HG03565 (cell line): ENCODE measurements at regions not wholly inside any gene's neighbourhood (a gene's known extent, or its start where the extent isn't known, plus 50 kb on each side); places are given as distances from the start of the nearest gene placed in this dataset.
A peak's percentile ranks its signal among the peaks of the same experiment; 100 is the strongest.

Experiments
- ATAC-seq: cut with Tn5 transposase; IDR thresholded peaks from one replicate; pipeline ENCODE4 v1.9.1; 2021; ENCODE audit warnings: mild to moderate bottlenecking, moderate library complexity; ENCODE audit not compliant: unreplicated experiment

DNA sequence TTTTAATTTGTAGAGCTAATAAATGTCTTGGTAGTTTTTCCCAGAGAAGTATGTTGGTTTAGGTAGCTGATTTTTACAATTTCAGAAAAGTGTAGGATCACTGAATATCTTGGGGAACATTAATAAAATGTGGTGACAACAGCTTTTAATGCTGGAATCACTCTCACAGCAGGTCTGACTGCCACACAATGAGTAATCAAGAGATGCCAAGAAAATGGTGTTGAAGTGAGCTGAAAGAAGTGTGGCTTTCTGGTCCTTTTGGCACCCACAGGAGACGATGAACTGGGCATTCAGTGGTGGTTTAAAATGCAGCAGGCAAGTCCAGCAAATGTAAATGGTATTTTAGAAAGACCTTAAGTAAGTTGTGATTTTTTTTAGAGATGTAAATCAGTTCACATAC, 175.8 kb downstream of the CBLN2 start:
- no peak for ATAC-seq

- ATAC-seq = peak; percentile 58
Observed at GRCh38 chr18:72360634-72361033, 183.5 kb downstream of the CBLN2 start.

GRCh38 chr18:72342933-72343332, 201.2 kb downstream of the CBLN2 start:
- ATAC-seq = no peak

GRCh38 chr18:72339976-72340375, 204.2 kb downstream of the CBLN2 start:
- ATAC-seq = no peak

GRCh38 chr18:72336786-72337185, 207.4 kb downstream of the CBLN2 start:
- no peak for ATAC-seq

DNA sequence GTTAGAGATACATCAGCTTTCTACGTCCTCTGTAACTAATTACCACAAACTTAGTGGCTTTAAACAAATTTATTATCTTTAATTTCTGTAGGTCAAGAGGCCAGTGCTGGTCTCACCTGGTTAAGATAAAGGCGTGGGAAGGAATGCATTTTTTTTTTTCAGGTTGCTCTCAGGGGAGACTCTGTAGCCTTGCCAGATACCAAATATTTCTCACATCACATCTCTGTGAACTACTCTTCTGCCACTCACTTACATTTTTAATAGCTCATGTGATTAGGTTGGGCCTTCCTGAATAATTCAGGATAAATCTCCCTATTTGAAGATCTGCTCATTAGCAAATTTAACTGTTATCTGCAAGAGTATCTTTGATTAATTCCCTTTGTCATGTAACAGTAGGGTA, 214.6 kb downstream of the CBLN2 start:
- no peak for ATAC-seq

DNA sequence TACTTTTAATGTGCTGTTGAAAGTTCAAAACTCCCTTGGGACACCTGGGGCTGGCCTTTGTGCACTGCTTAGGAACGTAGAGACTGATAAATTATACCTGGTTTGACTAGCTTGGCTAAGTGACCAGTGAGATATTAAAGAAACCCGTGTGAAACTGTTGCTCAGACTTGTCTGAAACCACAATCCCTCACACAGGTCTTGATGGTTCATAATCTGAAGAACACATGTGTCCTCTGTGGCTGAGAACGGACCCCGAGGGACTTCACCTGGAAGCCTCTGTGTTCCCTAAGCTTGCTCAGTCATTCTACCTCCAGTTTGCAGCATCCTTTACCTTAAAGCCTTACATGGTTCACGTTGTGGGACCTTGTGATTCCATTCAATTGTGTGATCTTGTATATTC, 218.8 kb downstream of the CBLN2 start:
- ATAC-seq = peak; percentile 66

DNA sequence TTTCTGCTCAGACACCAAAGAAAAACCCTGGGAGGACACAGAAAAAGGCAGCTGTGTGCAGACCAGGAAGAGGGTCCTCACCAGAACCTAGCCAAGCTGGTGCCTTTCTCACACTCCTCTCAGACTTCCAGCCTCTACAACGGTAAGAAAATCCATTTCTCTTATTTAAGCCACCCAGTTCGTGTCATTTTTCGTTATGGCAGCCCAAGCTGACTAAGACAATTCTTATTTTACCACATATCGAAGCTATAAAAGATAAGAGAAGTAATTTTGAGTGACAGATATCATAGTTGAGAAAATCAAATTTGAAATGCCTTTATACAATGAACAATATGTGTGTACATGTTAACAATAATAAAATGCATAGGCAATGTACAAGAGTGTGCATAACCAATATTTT, 219.5 kb downstream of the CBLN2 start:
- ATAC-seq = no peak

DNA sequence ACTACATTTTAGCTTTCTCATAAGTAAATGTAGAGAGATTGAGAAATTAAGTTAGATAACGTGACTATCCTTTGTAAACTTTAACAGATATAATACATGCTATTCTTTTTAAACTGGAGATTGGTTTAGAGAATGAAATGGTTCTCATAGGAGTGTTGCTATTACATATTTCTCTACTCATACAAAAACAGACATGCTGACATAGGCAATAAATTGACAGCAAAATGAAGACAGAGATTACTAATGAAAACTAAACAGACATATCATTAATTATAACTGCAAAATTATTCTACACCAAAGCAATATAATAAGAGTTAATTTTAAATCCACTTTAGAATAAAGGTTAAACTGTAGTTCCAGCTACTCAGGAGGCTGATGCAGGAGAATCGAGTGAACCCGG, 227.6 kb downstream of the CBLN2 start:
- ATAC-seq = no peak

GRCh38 chr18:72283148-72283925, 260.8 kb downstream of the CBLN2 start:
- ATAC-seq = peak; percentile 49

DNA sequence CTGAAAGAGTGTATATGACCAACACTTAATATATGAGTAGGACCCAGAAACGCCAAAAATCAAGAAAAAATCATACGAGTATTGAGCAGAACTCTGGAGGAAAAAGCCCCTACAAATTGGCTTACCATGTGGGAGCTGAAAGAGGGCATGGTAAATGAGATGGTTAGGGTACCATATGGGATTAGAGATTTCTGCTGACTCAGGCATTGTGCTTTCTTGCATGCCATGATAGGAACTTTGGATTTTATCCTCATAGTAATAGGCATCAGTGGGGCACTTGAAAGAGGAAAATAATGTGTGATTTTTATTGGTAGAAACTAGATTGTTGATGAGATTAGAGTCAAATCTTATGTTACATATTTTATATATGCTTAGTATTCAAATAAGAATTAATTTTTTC, 271.1 kb downstream of the CBLN2 start:
- no peak for ATAC-seq

DNA sequence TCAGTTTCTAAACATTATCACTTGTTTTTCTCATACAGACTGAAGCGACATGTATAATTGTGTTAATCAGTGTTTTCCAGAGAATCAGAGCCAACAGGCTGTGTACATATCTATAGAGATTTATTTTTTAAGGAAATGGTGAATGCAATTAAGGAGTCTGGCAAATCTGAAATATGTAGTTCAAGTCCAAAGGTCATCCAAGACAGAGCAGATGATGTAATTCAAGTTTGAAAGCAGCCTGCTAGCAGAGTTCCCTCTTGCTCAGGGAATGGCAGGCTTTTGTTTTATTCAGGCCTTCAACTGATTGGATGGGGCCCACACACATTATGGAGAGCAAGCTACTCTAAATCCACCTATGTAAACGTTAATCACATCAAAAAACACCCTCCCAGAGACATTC, 282.6 kb downstream of the CBLN2 start:
- ATAC-seq = no peak

GRCh38 chr18:72246076-72246475, 298.1 kb downstream of the CBLN2 start:
- ATAC-seq = no peak

GRCh38 chr18:72235422-72235821, 308.7 kb downstream of the CBLN2 start:
- ATAC-seq = no peak

GRCh38 chr18:72233106-72233505, 311.0 kb downstream of the CBLN2 start:
- ATAC-seq = no peak

- ATAC-seq = no peak
Observed at GRCh38 chr18:72232644-72233043, 311.5 kb downstream of the CBLN2 start.

GRCh38 chr18:72225958-72226357, 318.2 kb downstream of the CBLN2 start:
- ATAC-seq = no peak

DNA sequence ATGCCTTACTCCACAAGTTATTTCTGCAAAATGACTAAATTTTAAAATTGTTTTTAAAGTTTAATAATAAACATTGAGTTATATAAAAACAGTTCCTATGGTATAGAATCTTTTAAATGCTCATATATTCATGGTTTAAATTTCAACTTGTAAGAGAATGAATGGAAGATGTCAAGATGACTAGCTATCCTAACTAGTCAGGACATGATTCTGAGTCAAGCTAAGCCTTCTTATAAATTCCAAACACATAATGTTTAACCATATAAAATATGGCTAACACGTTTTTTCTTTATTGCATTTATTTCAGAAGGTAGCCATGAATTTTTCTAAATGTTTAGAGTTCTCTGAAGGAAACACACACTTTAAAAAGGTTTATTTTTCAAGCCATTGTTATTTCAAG, 320.4 kb downstream of the CBLN2 start:
- ATAC-seq = no peak

DNA sequence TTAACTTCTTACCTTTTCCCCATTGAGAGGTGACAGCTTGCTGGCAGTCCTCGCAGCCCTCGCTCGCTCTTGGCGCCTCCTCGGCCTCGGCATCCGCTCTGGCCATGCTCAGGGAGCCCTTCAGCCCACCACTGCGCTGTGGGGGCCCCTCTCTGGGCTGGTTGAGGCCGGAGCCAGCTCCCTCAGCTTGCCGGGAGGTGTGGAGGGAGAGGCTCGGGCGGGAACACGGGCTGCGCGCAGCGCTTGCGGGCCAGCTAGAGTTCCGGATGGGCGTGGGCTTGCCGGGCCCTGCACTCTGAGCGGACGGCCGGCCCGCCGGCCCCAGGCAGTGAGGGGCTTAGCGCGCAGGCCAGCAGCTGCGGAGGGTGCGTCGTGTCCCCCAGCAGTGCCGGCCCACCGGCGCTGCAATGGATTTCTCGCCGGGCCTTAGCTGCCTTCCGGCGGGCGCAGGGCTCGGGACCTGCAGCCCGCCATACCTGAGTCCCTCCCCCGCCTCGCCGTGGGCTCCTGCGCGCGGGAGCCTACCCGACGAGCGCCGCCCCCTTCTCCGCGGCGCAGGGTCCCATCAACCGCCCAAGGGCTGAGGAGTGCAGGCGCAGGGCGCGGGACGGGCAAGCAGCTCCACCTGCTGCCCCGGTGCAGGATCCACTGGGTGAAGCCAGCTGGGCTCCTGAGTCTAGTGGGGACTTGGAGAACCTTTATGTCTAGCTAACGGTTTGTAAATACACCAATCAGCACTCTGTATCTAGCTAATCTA, 335.0 kb downstream of the CBLN2 start:
- ATAC-seq = no peak

GRCh38 chr18:72207280-72207679, 336.9 kb downstream of the CBLN2 start:
- no peak for ATAC-seq

DNA sequence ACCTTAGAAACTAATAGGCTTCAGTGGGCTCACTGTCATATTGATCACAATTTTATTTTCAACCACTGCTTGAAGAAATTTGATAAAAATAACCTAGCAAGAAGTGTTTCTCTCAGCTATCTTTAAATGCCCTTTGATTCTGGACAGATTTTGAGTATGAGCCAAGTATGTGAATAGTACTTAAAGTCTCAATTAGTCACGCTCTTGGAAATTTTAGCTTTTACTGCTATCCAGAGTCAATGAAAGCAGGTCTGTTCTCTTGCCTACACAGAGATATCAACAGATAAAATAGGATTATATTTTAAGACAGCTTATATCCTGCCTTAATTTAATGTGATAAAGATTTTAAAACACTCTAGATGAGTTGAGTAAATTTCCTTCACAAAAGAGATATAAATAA, 337.3 kb downstream of the CBLN2 start:
- ATAC-seq = no peak

GRCh38 chr18:72201032-72201431, 343.1 kb downstream of the CBLN2 start:
- ATAC-seq = peak; percentile 62
